Astrocyte (in vitro differentiated cells and primary cell): ENCODE measurements at regions not wholly inside any gene's neighbourhood (a gene's known extent, or its start where the extent isn't known, plus 50 kb on each side); places are given as distances from the start of the nearest gene placed in this dataset.

Experiments used
- DNase-seq: peaks from one replicate; pipeline ENCODE4 v3.0.0-alpha.2; 2010; ENCODE audit warnings: low read depth
- FAIRE-seq: peaks from 2 replicates; lab custom pipeline; 2011; peaks lifted over from hg19 to GRCh38; lab: Jason Lieb, UNC
- H2AFZ ChIP-seq: 2 replicates; pipeline ENCODE4 v1.6.0; 2012; ENCODE audit warnings: low read depth, low read length, inconsistent platforms
- H3K27ac ChIP-seq: 2 replicates; pipeline ENCODE4 v1.5.1; 2011; ENCODE audit warnings: low read depth, low read length, inconsistent platforms
- H3K27me3 ChIP-seq: 2 replicates; pipeline ENCODE4 v1.6.0; 2011; ENCODE audit warnings: low read length, inconsistent platforms; ENCODE audit not compliant: insufficient read depth
- H3K36me3 ChIP-seq: 2 replicates; pipeline ENCODE4 v1.5.1; 2011; ENCODE audit warnings: low read length, inconsistent platforms; ENCODE audit not compliant: insufficient read depth
- H3K4me1 ChIP-seq: 2 replicates; pipeline ENCODE4 v1.5.1; 2011; ENCODE audit warnings: low read length, inconsistent platforms; ENCODE audit not compliant: insufficient read depth
- H3K4me2 ChIP-seq: 2 replicates; pipeline ENCODE4 v1.6.0; 2012; ENCODE audit warnings: low read length, inconsistent platforms
- H3K4me3 ChIP-seq: 2 replicates; pipeline ENCODE4 v1.5.1; 2011; ENCODE audit warnings: low read depth, mild to moderate bottlenecking, low read length, inconsistent platforms; ENCODE audit not compliant: insufficient read depth
- H3K79me2 ChIP-seq: 2 replicates; pipeline ENCODE4 v1.6.0; 2012; ENCODE audit warnings: mild to moderate bottlenecking, low read length, inconsistent platforms; ENCODE audit not compliant: insufficient read depth
- H3K9ac ChIP-seq: 2 replicates; pipeline ENCODE4 v1.6.0; 2012; ENCODE audit warnings: mild to moderate bottlenecking, low read length, inconsistent platforms
- H3K9me3 ChIP-seq: 2 replicates; pipeline ENCODE4 v1.5.1; 2012; ENCODE audit warnings: low read depth, mild to moderate bottlenecking, low read length, inconsistent platforms; ENCODE audit not compliant: insufficient read depth
- H4K20me1 ChIP-seq: 2 replicates; pipeline ENCODE4 v1.6.0; 2012; ENCODE audit warnings: low read length, inconsistent platforms; ENCODE audit not compliant: insufficient read depth
- H3K27ac Mint-ChIP-seq: one replicate; pipeline ENCODE4 v1.8.0; 2021; ENCODE audit warnings: mild to moderate bottlenecking, mixed read lengths; ENCODE audit not compliant: unreplicated experiment
- H3K27me3 Mint-ChIP-seq: one replicate; pipeline ENCODE4 v1.8.0; 2021; ENCODE audit warnings: low read depth, mixed read lengths; ENCODE audit not compliant: unreplicated experiment
- H3K36me3 Mint-ChIP-seq: one replicate; pipeline ENCODE4 v1.8.0; 2021; ENCODE audit warnings: low read depth, mixed read lengths; ENCODE audit not compliant: unreplicated experiment
- H3K4me1 Mint-ChIP-seq: one replicate; pipeline ENCODE4 v1.8.0; 2021; ENCODE audit warnings: low read depth, mixed read lengths; ENCODE audit not compliant: unreplicated experiment
- H3K4me3 Mint-ChIP-seq: one replicate; pipeline ENCODE4 v1.8.0; 2021; ENCODE audit warnings: mild to moderate bottlenecking, moderate library complexity, mixed read lengths; ENCODE audit not compliant: unreplicated experiment
- H3K9me3 Mint-ChIP-seq: one replicate; pipeline ENCODE4 v1.8.0; 2021; ENCODE audit warnings: mild to moderate bottlenecking, mixed read lengths; ENCODE audit not compliant: unreplicated experiment
- CTCF ChIP-seq: IDR thresholded peaks from 2 replicates; pipeline ENCODE4 v1.5.1; 2011; ENCODE audit warnings: low read depth, mild to moderate bottlenecking, inconsistent platforms, low read length, moderate library complexity; ENCODE audit not compliant: insufficient read depth
- EZH2 ChIP-seq: IDR thresholded peaks from 2 replicates; pipeline ENCODE4 v1.6.1; 2012; ENCODE audit warnings: mild to moderate bottlenecking, low read length, inconsistent platforms; ENCODE audit not compliant: insufficient read depth

- no peaks in the 10 kb centered on the region for H3K9me3 ChIP-seq
- FAIRE-seq (no peak), DNase-seq (no peak)
- H3K4me1 ChIP-seq = peaks cover 17% of the 10 kb centered on the region
- Mint-ChIP-seq H3K27me3 (no peaks in the 10 kb centered on the region), H3K9me3 (no peaks in the 10 kb centered on the region), H3K36me3 (no peaks in the 10 kb centered on the region), H3K27ac (no peak overlapping the region), H3K4me3 (no peak overlapping the region), H3K4me1 (peaks cover 34% of the 10 kb centered on the region)
- H2AFZ ChIP-seq = no peak overlapping the region
- H3K36me3 ChIP-seq = no peaks in the 10 kb centered on the region
- H4K20me1 ChIP-seq = no peaks in the 10 kb centered on the region
- no peak overlapping the region for H3K4me3 ChIP-seq
- no peak overlapping the region for H3K27ac ChIP-seq
- TF ChIP-seq CTCF (no peak), EZH2 (no peak)
- H3K79me2 ChIP-seq = no peaks in the 10 kb centered on the region
- H3K4me2 ChIP-seq = peak overlapping the region; percentile 47
- H3K27me3 ChIP-seq = no peaks in the 10 kb centered on the region
- no peak overlapping the region for H3K9ac ChIP-seq
These were observed 623.7 kb downstream of the BNC2 start for GRCh38 chr9:16246785-16247184.

- Histone ChIP-seq H3K27me3 (no peaks in the 10 kb centered on the region), H3K9ac (no peak overlapping the region), H2AFZ (no peak overlapping the region), H4K20me1 (no peaks in the 10 kb centered on the region), H3K4me3 (no peak overlapping the region), H3K4me2 (peak overlapping the region; percentile 47), H3K4me1 (peaks cover 17% of the 10 kb centered on the region), H3K27ac (no peak overlapping the region), H3K9me3 (no peaks in the 10 kb centered on the region), H3K79me2 (no peaks in the 10 kb centered on the region), H3K36me3 (no peaks in the 10 kb centered on the region)
- Mint-ChIP-seq H3K9me3 (no peaks in the 10 kb centered on the region), H3K4me1 (peaks cover 30% of the 10 kb centered on the region), H3K27ac (no peak overlapping the region), H3K27me3 (no peaks in the 10 kb centered on the region), H3K4me3 (no peak overlapping the region), H3K36me3 (no peaks in the 10 kb centered on the region)
- TF ChIP-seq CTCF (no peak), EZH2 (no peak)
- DNase-seq (peak; percentile 80), FAIRE-seq (peak; percentile 99)
These were observed 623.1 kb downstream of the BNC2 start for GRCh38 chr9:16247188-16247875.

- Histone ChIP-seq H3K4me3 (no peak overlapping the region), H3K79me2 (no peaks in the 10 kb centered on the region), H3K9me3 (no peaks in the 10 kb centered on the region), H3K27me3 (no peaks in the 10 kb centered on the region), H3K9ac (no peak overlapping the region), H3K4me1 (peaks cover 17% of the 10 kb centered on the region), H3K4me2 (no peak overlapping the region), H3K36me3 (no peaks in the 10 kb centered on the region), H2AFZ (no peak overlapping the region), H3K27ac (no peak overlapping the region), H4K20me1 (no peaks in the 10 kb centered on the region)
- no peaks in the 10 kb centered on the region for H3K36me3 Mint-ChIP-seq
- no peak for FAIRE-seq
- H3K27me3 Mint-ChIP-seq = no peaks in the 10 kb centered on the region
- H3K4me3 Mint-ChIP-seq = no peak overlapping the region
- no peak overlapping the region for H3K27ac Mint-ChIP-seq
- TF ChIP-seq EZH2 (no peak), CTCF (no peak)
- H3K4me1 Mint-ChIP-seq = peaks cover 31% of the 10 kb centered on the region
- no peak for DNase-seq
- H3K9me3 Mint-ChIP-seq = no peaks in the 10 kb centered on the region
These were observed 621.6 kb downstream of the BNC2 start for GRCh38 chr9:16248822-16249221.
